PC-3 (cell line): ENCODE measurements at regions not wholly inside any gene's neighbourhood (a gene's known extent, or its start where the extent isn't known, plus 50 kb on each side); places are given as distances from the start of the nearest gene placed in this dataset.

Experiments used
- ATAC-seq: fragments of 200-7000 bp; cut with Tn5 transposase; 2 replicates; pipeline ENCODE4 v1.9.1; 2020; ENCODE audit warnings: mild to moderate bottlenecking, moderate library complexity
- BruUV-seq: library from RNA; stranded (reverse); fragments of 400-500 nt; replicated peaks from 2 replicates; lab custom pipeline; 2021; lab: Mats Ljungman, UMichigan
- CTCF ChIA-PET: fragments of 300-600 bp; sonication (Branson Sonifier 250); formaldehyde crosslinking; loops from one replicate; lab custom pipeline; 2022; ENCODE audit warnings: antibody characterized with exemption; lab: Charles Lee
- POLR2A ChIA-PET: fragments of 300-600 bp; sonication (Branson Sonifier 250); formaldehyde crosslinking; loops from one replicate; lab custom pipeline; 2022; ENCODE audit warnings: antibody characterized with exemption; ENCODE audit not compliant: unreplicated experiment; lab: Charles Lee
- DNase-seq: peaks from one replicate; pipeline ENCODE4 v3.0.0-alpha.2; 2015
- H2AFZ ChIP-seq: fragments of 300-600 bp; sonication (generic); 2 replicates; pipeline ENCODE4 v1.6.0; 2016; ENCODE audit warnings: antibody characterized with exemption, low read length
- H3F3A ChIP-seq: fragments of 300-600 bp; sonication (generic); one replicate; pipeline ENCODE4 v1.6.0; 2017; ENCODE audit warnings: antibody characterized with exemption, low read length, control low read depth, mild to moderate bottlenecking; ENCODE audit not compliant: unreplicated experiment
- H3K27ac ChIP-seq: fragments of 300-600 bp; sonication (generic); 2 replicates; pipeline ENCODE4 v1.5.1; 2016; ENCODE audit warnings: mild to moderate bottlenecking, low read length
- H3K27me3 ChIP-seq: fragments of 300-600 bp; sonication (generic); 2 replicates; pipeline ENCODE4 v1.6.1; 2016; ENCODE audit warnings: low read length, mixed read lengths
- H3K36me3 ChIP-seq: fragments of 300-600 bp; sonication (generic); 2 replicates; pipeline ENCODE4 v1.6.1; 2016; ENCODE audit warnings: low read depth, mixed run types, low read length, mixed read lengths
- H3K4me1 ChIP-seq: fragments of 300-600 bp; sonication (generic); 2 replicates; pipeline ENCODE4 v1.5.1; 2016; ENCODE audit warnings: low read length; ENCODE audit not compliant: insufficient read depth
- H3K4me2 ChIP-seq: fragments of 300-600 bp; sonication (generic); 2 replicates; pipeline ENCODE4 v1.6.0; 2016; ENCODE audit warnings: low read length
- H3K4me3 ChIP-seq: fragments of 300-600 bp; sonication (generic); 2 replicates; pipeline ENCODE4 v1.5.1; 2016; ENCODE audit warnings: mild to moderate bottlenecking, low read length, mixed read lengths
- H3K79me2 ChIP-seq: fragments of 300-600 bp; sonication (generic); 2 replicates; pipeline ENCODE4 v1.6.1; 2017; ENCODE audit warnings: low read length, mixed read lengths
- H3K9ac ChIP-seq: fragments of 300-600 bp; sonication (generic); 2 replicates; pipeline ENCODE4 v1.6.0; 2016; ENCODE audit warnings: mild to moderate bottlenecking, low read length
- H3K9me2 ChIP-seq: fragments of 300-600 bp; sonication (generic); replicated peaks from 2 replicates; pipeline ENCODE4 v1.6.1; 2016; ENCODE audit warnings: mixed run types, low read length, mixed read lengths
- H3K9me3 ChIP-seq: fragments of 300-600 bp; sonication (generic); 2 replicates; pipeline ENCODE4 v1.6.1; 2016; ENCODE audit warnings: low read length, mixed read lengths
- H4K20me1 ChIP-seq: fragments of 300-600 bp; sonication (generic); 2 replicates; pipeline ENCODE4 v1.6.1; 2016; ENCODE audit warnings: low read length, mixed read lengths
- EZH2 ChIP-seq: fragments of 300-600 bp; sonication (generic); IDR thresholded peaks from one replicate; pipeline ENCODE4 v1.6.1; 2017; ENCODE audit warnings: antibody characterized with exemption, mild to moderate bottlenecking, low read length; ENCODE audit not compliant: unreplicated experiment
- EZH2phosphoT487 ChIP-seq: fragments of 300-600 bp; sonication (generic); IDR thresholded peaks from 2 replicates; pipeline ENCODE4 v1.6.1; 2018; ENCODE audit warnings: mild to moderate bottlenecking, antibody characterized with exemption, low read length, borderline replicate concordance
- intact Hi-C: fragments of 100-400 bp; cut with micrococcal nuclease; formaldehyde crosslinking; loops from 2 replicates; pipeline ENCODE4 v1.9.0; 2023
- TF ChIP-seq, protein P1 (sequence below): fragments of 300-600 bp; sonication (generic); conservative IDR thresholded peaks from 2 replicates; pipeline ENCODE4 v1.5.1; 2017; ENCODE audit warnings: antibody characterized with exemption, low read depth, mild to moderate bottlenecking, low read length

- no peak for DNase-seq
- Histone ChIP-seq H3K9me2 (no peaks in the 10 kb centered on the region), H3K4me3 (no peak overlapping the region), H2AFZ (no peak overlapping the region), H3K27me3 (no peaks in the 10 kb centered on the region), H3K27ac (no peak overlapping the region), H3K9me3 (no peaks in the 10 kb centered on the region), H3F3A (no peaks in the 10 kb centered on the region), H3K4me1 (peaks cover 27% of the 10 kb centered on the region), H3K9ac (no peak overlapping the region), H3K79me2 (no peaks in the 10 kb centered on the region), H3K36me3 (no peaks in the 10 kb centered on the region), H3K4me2 (no peak overlapping the region), H4K20me1 (no peaks in the 10 kb centered on the region)
- TF ChIP-seq EZH2phosphoT487 (no peak), EZH2 (no peak)
- TF ChIP-seq, protein P1, sequence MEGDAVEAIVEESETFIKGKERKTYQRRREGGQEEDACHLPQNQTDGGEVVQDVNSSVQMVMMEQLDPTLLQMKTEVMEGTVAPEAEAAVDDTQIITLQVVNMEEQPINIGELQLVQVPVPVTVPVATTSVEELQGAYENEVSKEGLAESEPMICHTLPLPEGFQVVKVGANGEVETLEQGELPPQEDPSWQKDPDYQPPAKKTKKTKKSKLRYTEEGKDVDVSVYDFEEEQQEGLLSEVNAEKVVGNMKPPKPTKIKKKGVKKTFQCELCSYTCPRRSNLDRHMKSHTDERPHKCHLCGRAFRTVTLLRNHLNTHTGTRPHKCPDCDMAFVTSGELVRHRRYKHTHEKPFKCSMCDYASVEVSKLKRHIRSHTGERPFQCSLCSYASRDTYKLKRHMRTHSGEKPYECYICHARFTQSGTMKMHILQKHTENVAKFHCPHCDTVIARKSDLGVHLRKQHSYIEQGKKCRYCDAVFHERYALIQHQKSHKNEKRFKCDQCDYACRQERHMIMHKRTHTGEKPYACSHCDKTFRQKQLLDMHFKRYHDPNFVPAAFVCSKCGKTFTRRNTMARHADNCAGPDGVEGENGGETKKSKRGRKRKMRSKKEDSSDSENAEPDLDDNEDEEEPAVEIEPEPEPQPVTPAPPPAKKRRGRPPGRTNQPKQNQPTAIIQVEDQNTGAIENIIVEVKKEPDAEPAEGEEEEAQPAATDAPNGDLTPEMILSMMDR = no peak
- ChIA-PET CTCF (no interaction called here), POLR2A (no interaction called here)
- intact Hi-C loops = no loop called here
- no peak for ATAC-seq
- BruUV-seq = no TSS peak
These were observed 768.3 kb downstream of the SORCS1 start for GRCh38 chr10:106396192-106396591.

- Histone ChIP-seq H3K4me2 (no peak overlapping the region), H3K4me1 (peaks cover 31% of the 10 kb centered on the region), H3K9ac (no peak overlapping the region), H3F3A (no peaks in the 10 kb centered on the region), H3K27ac (no peak overlapping the region), H3K4me3 (no peak overlapping the region), H3K36me3 (no peaks in the 10 kb centered on the region), H3K27me3 (no peaks in the 10 kb centered on the region), H3K79me2 (no peaks in the 10 kb centered on the region), H3K9me3 (no peaks in the 10 kb centered on the region), H3K9me2 (no peaks in the 10 kb centered on the region), H2AFZ (no peak overlapping the region), H4K20me1 (no peaks in the 10 kb centered on the region)
- DNase-seq (no peak), ATAC-seq (no peak)
- BruUV-seq = no TSS peak
- no peak for TF ChIP-seq EZH2phosphoT487
- no peak for TF ChIP-seq EZH2
- TF ChIP-seq, protein P1 = no peak
- intact Hi-C loops = no loop called here
- POLR2A ChIA-PET = no interaction called here
- CTCF ChIA-PET = no interaction called here
These were observed 769.3 kb downstream of the SORCS1 start for GRCh38 chr10:106395041-106395749.

DNA sequence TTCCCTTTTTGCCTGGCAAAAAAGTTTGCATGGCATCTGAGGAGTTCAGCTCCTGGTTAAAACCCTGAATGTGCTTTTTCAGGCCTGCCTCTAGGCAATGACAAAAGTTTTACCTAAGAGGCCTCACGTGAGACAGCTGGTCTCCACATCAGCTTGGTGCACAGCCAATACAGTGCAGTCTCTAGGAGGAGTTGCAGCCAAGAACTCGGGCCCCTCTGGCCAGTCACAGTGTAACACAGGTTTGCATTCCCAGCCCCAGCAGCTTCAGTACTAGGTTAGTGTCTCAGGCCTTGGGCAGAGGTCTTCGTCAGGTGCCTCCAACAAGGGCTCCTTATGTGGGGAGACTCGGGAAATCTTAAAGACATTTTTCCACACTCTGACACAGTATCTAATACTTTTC lies 771.7 kb downstream of the SORCS1 start:
- H3F3A ChIP-seq = no peaks in the 10 kb centered on the region
- no peak overlapping the region for H3K9ac ChIP-seq
- H3K9me3 ChIP-seq = no peaks in the 10 kb centered on the region
- intact Hi-C loops = no loop called here
- no peaks in the 10 kb centered on the region for H3K9me2 ChIP-seq
- H4K20me1 ChIP-seq = no peaks in the 10 kb centered on the region
- DNase-seq (no peak), ATAC-seq (no peak)
- H3K36me3 ChIP-seq = no peaks in the 10 kb centered on the region
- H2AFZ ChIP-seq = no peak overlapping the region
- TF ChIP-seq, protein P1 = no peak
- TF ChIP-seq EZH2phosphoT487 (no peak), EZH2 (no peak)
- no peak overlapping the region for H3K4me2 ChIP-seq
- ChIA-PET POLR2A (interaction anchor here (0.7 kb wide), 1 partner anchor 179 kb away, joined by 20 read pairs; no protein-coding TSS in a partner anchor), CTCF (no interaction called here)
- H3K4me1 ChIP-seq = peaks cover 17% of the 10 kb centered on the region
- BruUV-seq = no TSS peak
- no peaks in the 10 kb centered on the region for H3K79me2 ChIP-seq
- H3K27me3 ChIP-seq = no peaks in the 10 kb centered on the region
- H3K4me3 ChIP-seq = no peak overlapping the region
- no peak overlapping the region for H3K27ac ChIP-seq
